Psoas muscle (tissue), 7 donors: ENCODE measurements at regions not wholly inside any gene's neighbourhood (a gene's known extent, or its start where the extent isn't known, plus 50 kb on each side); places are given as distances from the start of the nearest gene placed in this dataset.
A peak's percentile ranks its signal among the peaks of the same experiment; 100 is the strongest.

Experiments
- ATAC-seq, 4 donors: fragments of 200-7000 bp; cut with Tn5 transposase; one replicate each; pipeline ENCODE4 v1.9.1; 2020; ENCODE audit warnings: moderate library complexity in 3 of 4, mild to moderate bottlenecking in 2 of 4
- DNase-seq, 2 donors: peaks; one replicate each; pipeline ENCODE4 v3.0.0-alpha.2; 2020
- H3K27ac ChIP-seq: fragments of 200-600 bp; one replicate; pipeline ENCODE4 v1.8.0; 2022
- H3K27me3 ChIP-seq, 3 donors: fragments of 200-600 bp in 1 of 3; one replicate each; pipeline versions ENCODE4 v1.6.1 to v1.8.0; 2013 to 2022; ENCODE audit warnings: low read length in 2 of 3, mild to moderate bottlenecking in 2 of 3, moderate library complexity in 1 of 3; ENCODE audit not compliant: insufficient read depth in 3 of 3
- H3K36me3 ChIP-seq, 2 donors: fragments of 200-600 bp in 1 of 2; one replicate each; pipeline versions ENCODE4 v1.6.1 to v1.8.0; 2013 to 2022; ENCODE audit warnings: low read depth in 1 of 2, mild to moderate bottlenecking in 1 of 2, moderate library complexity in 1 of 2; ENCODE audit not compliant: insufficient read depth in 1 of 2
- H3K4me1 ChIP-seq: fragments of 200-600 bp; one replicate; pipeline ENCODE4 v1.8.0; 2022
- H3K4me3 ChIP-seq: fragments of 200-600 bp; one replicate; pipeline ENCODE4 v1.8.0; 2022; ENCODE audit warnings: mild to moderate bottlenecking
- H3K9me3 ChIP-seq: fragments of 200-600 bp; one replicate; pipeline ENCODE4 v1.8.0; 2022
- WGBS, 3 donors: extraction: QIAGEN DNeasy Blood & Tissue Kit; methylation state at CpG; one replicate each; pipeline versions ENCODE4 v1.1.6 to v1.1.7; 2013; 5-methylcytosine and 5-hydroxymethylcytosine counted together
- intact Hi-C, 2 donors: fragments of 100-400 bp; cut with DNase I; formaldehyde crosslinking; loops; one replicate each; pipeline versions ENCODE4 v1.11.0 to v1.14.2; 2022
- TF ChIP-seq, protein P1 (sequence below): fragments of 200-600 bp; IDR thresholded peaks from one replicate; pipeline ENCODE4 v1.8.0; 2022; ENCODE audit warnings: antibody characterized with exemption
- donor health status: healthy with polysubstance abuse.
- donor health status: DM: no; HTN: no; CAD: no; lungs with moderate emphysema.
- donor health status: Bipolar disorder and iron deficiency.
- donor health status: healthy.
- donor health status: DM: yes; HTN: yes; CAD: no.
- donor health status: DM: no; HTN: no; CAD: no.
- donor health status: DM: yes; HTN: yes; CAD: no.

DNA sequence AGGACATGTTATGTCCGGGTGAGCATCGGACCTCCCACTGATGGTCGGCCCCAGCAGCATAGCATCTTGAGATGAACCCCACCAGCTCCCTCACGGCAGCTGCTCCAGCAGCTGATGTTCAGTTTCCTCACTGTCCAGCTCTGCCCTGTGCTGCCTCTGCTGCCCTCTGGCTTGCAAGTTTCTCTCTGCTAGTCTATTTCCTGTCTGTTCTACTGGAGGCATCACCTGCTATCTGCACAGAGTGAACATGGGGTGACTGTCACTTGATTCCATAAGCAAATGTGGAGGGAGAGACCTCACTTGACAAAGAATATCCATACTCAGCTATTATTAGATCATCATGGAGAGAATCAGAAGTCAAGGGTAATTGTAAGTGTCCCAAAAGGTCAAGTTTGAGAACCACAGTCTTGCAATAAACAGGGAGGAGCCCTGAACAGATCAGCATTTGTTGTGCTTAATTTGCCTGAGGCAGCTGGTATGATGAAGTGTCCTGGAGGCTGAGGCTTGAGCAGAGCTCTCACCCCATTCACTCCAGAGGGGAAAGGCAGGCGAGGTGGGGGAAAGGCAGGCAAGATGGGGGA is 702.8 kb downstream of the SEMA5A start:
- no peak for DNase-seq
- H3K27me3 ChIP-seq = no peaks in the 10 kb centered on the region
- no peaks in the 10 kb centered on the region for H3K9me3 ChIP-seq
- H3K4me1 ChIP-seq = no peaks in the 10 kb centered on the region
- 44 to 60% (median 52%) methylated on average over 5 of the region's 5 CpGs for WGBS, 3 donors
- intact Hi-C loops = no loop called here
- no peak overlapping the region for H3K27ac ChIP-seq
- H3K4me3 ChIP-seq = no peak overlapping the region
- ATAC-seq = peak in 1 of 4 donors; percentile 45
- H3K36me3 ChIP-seq = no peaks in the 10 kb centered on the region
- TF ChIP-seq, protein P1, sequence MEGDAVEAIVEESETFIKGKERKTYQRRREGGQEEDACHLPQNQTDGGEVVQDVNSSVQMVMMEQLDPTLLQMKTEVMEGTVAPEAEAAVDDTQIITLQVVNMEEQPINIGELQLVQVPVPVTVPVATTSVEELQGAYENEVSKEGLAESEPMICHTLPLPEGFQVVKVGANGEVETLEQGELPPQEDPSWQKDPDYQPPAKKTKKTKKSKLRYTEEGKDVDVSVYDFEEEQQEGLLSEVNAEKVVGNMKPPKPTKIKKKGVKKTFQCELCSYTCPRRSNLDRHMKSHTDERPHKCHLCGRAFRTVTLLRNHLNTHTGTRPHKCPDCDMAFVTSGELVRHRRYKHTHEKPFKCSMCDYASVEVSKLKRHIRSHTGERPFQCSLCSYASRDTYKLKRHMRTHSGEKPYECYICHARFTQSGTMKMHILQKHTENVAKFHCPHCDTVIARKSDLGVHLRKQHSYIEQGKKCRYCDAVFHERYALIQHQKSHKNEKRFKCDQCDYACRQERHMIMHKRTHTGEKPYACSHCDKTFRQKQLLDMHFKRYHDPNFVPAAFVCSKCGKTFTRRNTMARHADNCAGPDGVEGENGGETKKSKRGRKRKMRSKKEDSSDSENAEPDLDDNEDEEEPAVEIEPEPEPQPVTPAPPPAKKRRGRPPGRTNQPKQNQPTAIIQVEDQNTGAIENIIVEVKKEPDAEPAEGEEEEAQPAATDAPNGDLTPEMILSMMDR = no peak

- TF ChIP-seq, protein P1 = no peak
- WGBS, 3 donors = 47 to 55% (median 52%) methylated on average over 7 of the region's 7 CpGs
- Histone ChIP-seq H3K36me3 (no peaks in the 10 kb centered on the region), H3K9me3 (no peaks in the 10 kb centered on the region), H3K4me1 (no peaks in the 10 kb centered on the region), H3K27ac (no peak overlapping the region), H3K4me3 (no peak overlapping the region), H3K27me3 (no peaks in the 10 kb centered on the region)
- DNase-seq = peak in 1 of 2 donors; percentile 67
- intact Hi-C loops = no loop called here
- peak; percentile 42 to 73 (median 60) for ATAC-seq
These were observed 702.1 kb downstream of the SEMA5A start for GRCh38 chr5:8843771-8844170.

- TF ChIP-seq, protein P1 = no peak
- Histone ChIP-seq H3K9me3 (no peaks in the 10 kb centered on the region), H3K4me1 (no peaks in the 10 kb centered on the region), H3K4me3 (no peak overlapping the region), H3K27ac (no peak overlapping the region), H3K27me3 (no peaks in the 10 kb centered on the region), H3K36me3 (no peaks in the 10 kb centered on the region)
- no peak for ATAC-seq
- WGBS, 3 donors = 65 to 80% (median 69%) methylated on average over 5 of the region's 5 CpGs
- no peak for DNase-seq
- intact Hi-C loops = no loop called here
These were observed 701.7 kb downstream of the SEMA5A start for GRCh38 chr5:8844206-8844605.

DNA sequence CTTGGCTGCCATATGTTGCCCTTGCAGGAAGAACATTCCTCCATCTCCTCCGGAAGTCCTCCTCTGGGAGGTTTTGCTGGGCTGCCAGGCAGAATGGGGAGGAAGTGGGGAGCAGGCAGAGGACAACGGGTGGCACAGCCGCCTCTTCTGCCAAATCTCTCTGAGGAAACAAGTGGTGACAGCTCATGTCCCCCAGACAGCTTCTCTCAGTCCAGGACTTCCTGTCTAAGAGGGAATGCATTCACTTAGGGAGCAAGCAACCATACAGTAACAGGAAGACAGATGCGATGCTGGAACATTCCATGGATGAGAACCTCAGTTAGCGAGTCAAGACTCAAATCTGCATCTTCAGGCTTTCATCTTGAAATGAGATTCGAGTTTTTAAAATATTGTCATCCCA is 701.0 kb downstream of the SEMA5A start:
- intact Hi-C loops = no loop called here
- H3K36me3 ChIP-seq = no peaks in the 10 kb centered on the region
- no peaks in the 10 kb centered on the region for H3K27me3 ChIP-seq
- peak in 1 of 2 donors; percentile 51 for DNase-seq
- WGBS, 3 donors = 62 to 69% (median 67%) methylated on average over 6 of the region's 6 CpGs
- H3K4me1 ChIP-seq = no peaks in the 10 kb centered on the region
- H3K9me3 ChIP-seq = no peaks in the 10 kb centered on the region
- ATAC-seq = no peak
- H3K4me3 ChIP-seq = no peak overlapping the region
- no peak overlapping the region for H3K27ac ChIP-seq
- TF ChIP-seq, protein P1 = no peak

- H3K4me1 ChIP-seq = no peaks in the 10 kb centered on the region
- H3K4me3 ChIP-seq = no peak overlapping the region
- TF ChIP-seq, protein P1 = no peak
- no peaks in the 10 kb centered on the region for H3K36me3 ChIP-seq
- 75 to 86% (median 76%) methylated on average over 5 of the region's 5 CpGs for WGBS, 3 donors
- ATAC-seq (no peak), DNase-seq (no peak)
- no peak overlapping the region for H3K27ac ChIP-seq
- intact Hi-C loops = no loop called here
- H3K9me3 ChIP-seq = no peaks in the 10 kb centered on the region
- no peaks in the 10 kb centered on the region for H3K27me3 ChIP-seq
These were observed 700.6 kb downstream of the SEMA5A start for GRCh38 chr5:8845296-8845695.
